Suprapubic skin (tissue), 4 donors: ENCODE measurements at regions not wholly inside any gene's neighbourhood (a gene's known extent, or its start where the extent isn't known, plus 50 kb on each side); places are given as distances from the start of the nearest gene placed in this dataset.

Experiments used
- DNase-seq, 2 donors: peaks; one replicate each; pipeline ENCODE4 v3.0.0-alpha.2; 2019; ENCODE audit warnings: low spot score in 2 of 2
- H3K27ac ChIP-seq: fragments of 200-600 bp; sonication (generic); one replicate; pipeline ENCODE4 v1.5.1; 2019
- H3K27me3 ChIP-seq: fragments of 200-600 bp; sonication (generic); one replicate; pipeline ENCODE4 v1.5.1; 2019
- H3K36me3 ChIP-seq: fragments of 200-600 bp; sonication (generic); one replicate; pipeline ENCODE4 v1.5.1; 2019
- H3K4me1 ChIP-seq: fragments of 200-600 bp; sonication (generic); one replicate; pipeline ENCODE4 v1.5.1; 2019
- H3K4me3 ChIP-seq: fragments of 200-600 bp; sonication (generic); one replicate; pipeline ENCODE4 v1.5.1; 2019; ENCODE audit warnings: mild to moderate bottlenecking
- H3K9me3 ChIP-seq: fragments of 200-600 bp; sonication (generic); one replicate; pipeline ENCODE4 v1.5.1; 2019
- CTCF ChIP-seq, 2 donors: fragments of 200-600 bp in 1 of 2; fragments of 450-650 bp in 1 of 2; sonication (generic) in 1 of 2; IDR thresholded peaks; one replicate each; pipeline ENCODE4 v1.5.1; 2016 to 2019; ENCODE audit warnings: antibody characterized with exemption in 2 of 2, mild to moderate bottlenecking in 1 of 2, moderate library complexity in 1 of 2
- EP300 ChIP-seq: sonication (generic); formaldehyde crosslinking; IDR thresholded peaks from one replicate; pipeline ENCODE4 v1.6.1; 2017; ENCODE audit warnings: antibody characterized with exemption
- POLR2A ChIP-seq, 2 donors: fragments of 450-650 bp; IDR thresholded peaks; one replicate each; pipeline ENCODE4 v1.6.1; 2017; ENCODE audit warnings: antibody characterized with exemption in 2 of 2, mild to moderate bottlenecking in 2 of 2, moderate library complexity in 2 of 2
- POLR2AphosphoS5 ChIP-seq, 3 donors: sonication (generic); formaldehyde crosslinking; IDR thresholded peaks; one replicate each; pipeline ENCODE4 v1.6.1; 2017; ENCODE audit warnings: antibody characterized with exemption in 3 of 3
- WGBS: methylation state at CpG from one replicate; pipeline ENCODE4 v1.1.5; 2018; 5-methylcytosine and 5-hydroxymethylcytosine counted together

DNA sequence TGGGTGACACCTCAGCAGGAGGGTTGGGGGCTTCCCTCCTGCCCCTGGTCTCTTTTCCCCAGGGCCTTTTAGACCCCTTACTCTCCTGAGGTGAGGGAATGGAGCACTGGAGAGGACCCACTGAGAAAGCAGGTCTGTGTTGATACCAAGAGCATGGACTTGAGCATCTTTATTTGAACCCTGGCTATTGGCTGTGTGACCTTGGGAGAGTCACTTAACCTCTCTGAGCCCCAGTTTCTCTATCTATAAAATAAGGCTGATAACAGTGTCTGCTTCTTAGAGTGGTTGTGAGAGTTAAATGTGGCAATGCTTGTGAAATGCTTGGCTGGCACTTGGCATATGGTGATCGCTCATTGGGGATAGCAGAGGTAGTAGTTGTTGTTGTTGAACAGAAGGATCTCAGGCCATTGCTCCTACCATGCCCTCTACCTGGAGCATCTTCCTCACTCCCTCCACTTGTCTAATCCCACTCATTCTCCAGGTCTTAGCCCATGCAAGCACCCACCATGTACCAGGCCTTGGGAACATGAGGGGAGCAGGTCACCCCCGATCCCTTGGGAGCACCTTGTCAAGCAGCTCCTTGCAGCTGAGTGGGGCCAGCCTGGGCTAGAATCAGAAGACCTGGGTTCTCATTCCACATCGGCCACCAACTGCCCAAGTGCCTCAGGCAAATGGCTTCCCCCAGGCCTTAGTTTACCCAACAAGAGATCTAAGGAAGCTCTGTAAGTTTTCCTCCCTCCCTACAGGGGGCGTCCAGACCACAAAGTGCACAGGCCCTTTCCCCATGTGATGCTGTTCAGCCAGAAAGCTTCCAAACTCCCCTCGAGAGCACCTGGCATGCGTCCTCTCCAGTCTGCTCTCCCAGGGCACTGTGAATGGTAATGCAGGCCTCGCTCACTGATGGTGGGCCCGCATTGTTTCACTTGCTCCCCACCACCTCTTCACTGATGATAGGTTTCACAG, 96.7 kb downstream of the LSM3 start:
- TF ChIP-seq EP300 (no peak), POLR2AphosphoS5 (IDR thresholded peaks at IDR 0.05) (no peak), POLR2A (IDR thresholded peaks at IDR 0.05) (no peak), CTCF (IDR thresholded peaks at IDR 0.05) (no peak)
- no peaks in the 10 kb centered on the region for H3K36me3 ChIP-seq
- DNase-seq = no peak
- no peak overlapping the region for H3K27ac ChIP-seq
- WGBS = 95% methylated on average over 7 of the region's 8 CpGs
- H3K9me3 ChIP-seq = no peaks in the 10 kb centered on the region
- no peak overlapping the region for H3K4me3 ChIP-seq
- peaks cover 3% of the 10 kb centered on the region for H3K27me3 ChIP-seq
- peaks cover 7% of the 10 kb centered on the region for H3K4me1 ChIP-seq

- peaks cover 7% of the 10 kb centered on the region for H3K4me1 ChIP-seq
- no peak overlapping the region for H3K27ac ChIP-seq
- no peak overlapping the region for H3K4me3 ChIP-seq
- H3K9me3 ChIP-seq = no peaks in the 10 kb centered on the region
- H3K27me3 ChIP-seq = peaks cover 3% of the 10 kb centered on the region
- DNase-seq = no peak
- TF ChIP-seq POLR2AphosphoS5 (IDR thresholded peaks at IDR 0.05) (no peak), EP300 (no peak), POLR2A (IDR thresholded peaks at IDR 0.05) (no peak), CTCF (IDR thresholded peaks at IDR 0.05) (no peak)
- no peaks in the 10 kb centered on the region for H3K36me3 ChIP-seq
- WGBS = 75% methylated on average over 9 of the region's 12 CpGs
Observed at GRCh38 chr3:14275962-14276909, 97.6 kb downstream of the LSM3 start.

- no peak overlapping the region for H3K4me3 ChIP-seq
- H3K4me1 ChIP-seq = peaks cover 7% of the 10 kb centered on the region
- peaks cover 3% of the 10 kb centered on the region for H3K27me3 ChIP-seq
- H3K9me3 ChIP-seq = no peaks in the 10 kb centered on the region
- DNase-seq = no peak
- H3K36me3 ChIP-seq = no peaks in the 10 kb centered on the region
- TF ChIP-seq POLR2A (IDR thresholded peaks at IDR 0.05) (no peak), EP300 (no peak), POLR2AphosphoS5 (IDR thresholded peaks at IDR 0.05) (no peak), CTCF (IDR thresholded peaks at IDR 0.05) (no peak)
- 85% methylated on average over 5 of the region's 5 CpGs for WGBS
- no peak overlapping the region for H3K27ac ChIP-seq
Observed at GRCh38 chr3:14277557-14277956, 98.9 kb downstream of the LSM3 start.

- no peaks in the 10 kb centered on the region for H3K9me3 ChIP-seq
- WGBS = 89% methylated on average over 5 of the region's 7 CpGs
- no peaks in the 10 kb centered on the region for H3K36me3 ChIP-seq
- DNase-seq = no peak
- no peak overlapping the region for H3K27ac ChIP-seq
- H3K27me3 ChIP-seq = peaks cover 5% of the 10 kb centered on the region
- peaks cover 7% of the 10 kb centered on the region for H3K4me1 ChIP-seq
- H3K4me3 ChIP-seq = no peak overlapping the region
- TF ChIP-seq CTCF (IDR thresholded peaks at IDR 0.05) (no peak), POLR2AphosphoS5 (IDR thresholded peaks at IDR 0.05) (no peak), POLR2A (IDR thresholded peaks at IDR 0.05) (no peak), EP300 (no peak)
Observed at GRCh38 chr3:14278265-14278798, 99.7 kb downstream of the LSM3 start.
